ENCODE measurements at regions not wholly inside any gene's neighbourhood (a gene's known extent, or its start where the extent isn't known, plus 50 kb on each side); places are given as distances from the start of the nearest gene placed in this dataset.

- TF ChIP-seq, protein P1, sequence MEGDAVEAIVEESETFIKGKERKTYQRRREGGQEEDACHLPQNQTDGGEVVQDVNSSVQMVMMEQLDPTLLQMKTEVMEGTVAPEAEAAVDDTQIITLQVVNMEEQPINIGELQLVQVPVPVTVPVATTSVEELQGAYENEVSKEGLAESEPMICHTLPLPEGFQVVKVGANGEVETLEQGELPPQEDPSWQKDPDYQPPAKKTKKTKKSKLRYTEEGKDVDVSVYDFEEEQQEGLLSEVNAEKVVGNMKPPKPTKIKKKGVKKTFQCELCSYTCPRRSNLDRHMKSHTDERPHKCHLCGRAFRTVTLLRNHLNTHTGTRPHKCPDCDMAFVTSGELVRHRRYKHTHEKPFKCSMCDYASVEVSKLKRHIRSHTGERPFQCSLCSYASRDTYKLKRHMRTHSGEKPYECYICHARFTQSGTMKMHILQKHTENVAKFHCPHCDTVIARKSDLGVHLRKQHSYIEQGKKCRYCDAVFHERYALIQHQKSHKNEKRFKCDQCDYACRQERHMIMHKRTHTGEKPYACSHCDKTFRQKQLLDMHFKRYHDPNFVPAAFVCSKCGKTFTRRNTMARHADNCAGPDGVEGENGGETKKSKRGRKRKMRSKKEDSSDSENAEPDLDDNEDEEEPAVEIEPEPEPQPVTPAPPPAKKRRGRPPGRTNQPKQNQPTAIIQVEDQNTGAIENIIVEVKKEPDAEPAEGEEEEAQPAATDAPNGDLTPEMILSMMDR (IDR thresholded peaks at IDR 0.05; ENCODE audit: insufficient read depth, low read length, poor library complexity, severe bottlenecking) = no peak
- Histone ChIP-seq H3K27me3 (ENCODE audit: control insufficient read depth, insufficient read depth, low read length) (no peaks in the 10 kb centered on the region), H3K4me3 (ENCODE audit: low read depth, low read length) (no peak overlapping the region), H3K36me3 (ENCODE audit: control insufficient read depth, insufficient read depth, low read length) (no peaks in the 10 kb centered on the region)
- no peak for DNase-seq (ENCODE audit: low read depth)
These were observed 317.4 kb upstream of the SOX11 start for GRCh38 chr2:5374762-5375161.

GRCh38 chr2:5377323-5377722 lies 314.9 kb upstream of the SOX11 start:
- no peak for DNase-seq (ENCODE audit: low read depth)
- TF ChIP-seq, protein P1 (IDR thresholded peaks at IDR 0.05; ENCODE audit: insufficient read depth, low read length, poor library complexity, severe bottlenecking) = no peak
- Histone ChIP-seq H3K36me3 (ENCODE audit: control insufficient read depth, insufficient read depth, low read length) (no peaks in the 10 kb centered on the region), H3K27me3 (ENCODE audit: control insufficient read depth, insufficient read depth, low read length) (no peaks in the 10 kb centered on the region), H3K4me3 (ENCODE audit: low read depth, low read length) (no peak overlapping the region)

GRCh38 chr2:5379811-5380210 lies 312.4 kb upstream of the SOX11 start:
- TF ChIP-seq, protein P1 (IDR thresholded peaks at IDR 0.05; ENCODE audit: insufficient read depth, low read length, poor library complexity, severe bottlenecking) = no peak
- no peak for DNase-seq (ENCODE audit: low read depth)
- no peak overlapping the region for H3K4me3 ChIP-seq (ENCODE audit: low read depth, low read length)
- H3K27me3 ChIP-seq (ENCODE audit: control insufficient read depth, insufficient read depth, low read length) = no peaks in the 10 kb centered on the region
- no peaks in the 10 kb centered on the region for H3K36me3 ChIP-seq (ENCODE audit: control insufficient read depth, insufficient read depth, low read length)

DNA sequence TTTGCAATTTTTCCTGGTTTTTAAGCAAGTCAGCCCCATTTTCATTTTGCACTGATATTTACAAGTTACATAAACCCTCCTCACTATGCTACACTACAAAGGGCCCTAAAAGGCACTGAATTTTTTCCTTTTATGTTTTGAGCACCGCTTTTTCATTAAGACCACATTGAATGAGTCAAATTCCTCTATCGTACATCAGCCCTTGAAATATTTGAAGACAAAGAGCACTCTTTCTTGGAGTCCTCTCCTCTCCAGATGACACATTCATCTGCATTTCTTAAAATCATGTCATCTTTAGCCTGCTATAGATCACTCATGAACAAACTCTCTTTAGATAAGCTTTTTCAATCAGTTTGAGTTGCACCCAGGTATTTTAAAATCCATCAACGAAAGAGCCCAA lies 306.6 kb upstream of the SOX11 start:
- no peaks in the 10 kb centered on the region for H3K36me3 ChIP-seq (ENCODE audit: control insufficient read depth, insufficient read depth, low read length)
- no peak overlapping the region for H3K4me3 ChIP-seq (ENCODE audit: low read depth, low read length)
- no peak for DNase-seq (ENCODE audit: low read depth)
- H3K27me3 ChIP-seq (ENCODE audit: control insufficient read depth, insufficient read depth, low read length) = no peaks in the 10 kb centered on the region
- TF ChIP-seq, protein P1 (IDR thresholded peaks at IDR 0.05; ENCODE audit: insufficient read depth, low read length, poor library complexity, severe bottlenecking) = no peak

DNA sequence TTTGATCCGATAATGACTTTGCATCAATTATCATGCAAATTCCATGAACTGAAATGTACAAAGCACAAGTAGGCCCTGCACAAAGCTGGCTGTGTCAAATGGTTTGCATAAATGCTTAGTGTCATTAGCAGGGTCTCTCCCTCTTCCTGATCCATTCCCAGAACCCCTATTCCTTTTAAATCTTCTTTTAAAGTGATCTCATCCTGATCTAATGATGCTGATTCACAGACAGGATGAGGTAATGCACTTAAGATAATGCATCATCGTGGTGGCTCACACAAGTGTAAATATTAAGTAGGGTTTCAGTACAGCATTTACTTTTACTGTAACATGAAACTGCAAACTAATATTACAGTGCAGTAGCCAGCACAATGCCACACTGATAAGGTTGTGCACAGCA lies 304.8 kb upstream of the SOX11 start:
- TF ChIP-seq, protein P1 (IDR thresholded peaks at IDR 0.05; ENCODE audit: insufficient read depth, low read length, poor library complexity, severe bottlenecking) = no peak
- peak; percentile 19 for DNase-seq (ENCODE audit: low read depth)
- Histone ChIP-seq H3K36me3 (ENCODE audit: control insufficient read depth, insufficient read depth, low read length) (no peaks in the 10 kb centered on the region), H3K27me3 (ENCODE audit: control insufficient read depth, insufficient read depth, low read length) (no peaks in the 10 kb centered on the region), H3K4me3 (ENCODE audit: low read depth, low read length) (no peak overlapping the region)

DNA sequence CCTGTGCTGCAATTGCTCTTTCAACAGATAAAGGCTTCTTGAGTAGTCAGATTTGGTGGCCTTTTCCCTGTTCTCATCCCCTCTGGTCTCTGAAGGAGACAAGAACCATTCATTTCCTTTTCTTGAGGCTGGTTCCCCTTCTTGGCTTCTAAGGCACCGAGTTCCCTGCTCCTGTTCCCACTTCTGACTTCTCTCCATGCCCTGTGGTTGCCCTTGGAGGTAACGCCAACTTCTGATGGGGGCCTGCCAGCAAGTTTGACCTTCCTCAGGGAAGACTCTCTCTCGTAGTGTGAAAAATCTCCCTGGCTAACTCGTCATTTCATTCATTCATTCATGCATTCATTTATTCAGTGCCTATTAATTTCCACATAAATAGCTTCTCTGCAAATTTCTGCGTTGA lies 302.4 kb upstream of the SOX11 start:
- H3K36me3 ChIP-seq (ENCODE audit: control insufficient read depth, insufficient read depth, low read length) = no peaks in the 10 kb centered on the region
- TF ChIP-seq, protein P1 (IDR thresholded peaks at IDR 0.05; ENCODE audit: insufficient read depth, low read length, poor library complexity, severe bottlenecking) = no peak

More for the DNA sequence above, 302.4 kb upstream of the SOX11 start:
- DNase-seq (ENCODE audit: low read depth) = no peak
- Histone ChIP-seq H3K27me3 (ENCODE audit: control insufficient read depth, insufficient read depth, low read length) (no peaks in the 10 kb centered on the region), H3K4me3 (ENCODE audit: low read depth, low read length) (no peak overlapping the region)
